Mononuclear cell (primary cell): ENCODE measurements at regions not wholly inside any gene's neighbourhood (a gene's known extent, or its start where the extent isn't known, plus 50 kb on each side); places are given as distances from the start of the nearest gene placed in this dataset.

ENCODE experiments used
- H3K27me3 ChIP-seq: 2 replicates; pipeline ENCODE4 v1.6.0; 2011; ENCODE audit warnings: low read length, control low read depth; ENCODE audit not compliant: insufficient read depth
- H3K4me1 ChIP-seq: 2 replicates; pipeline ENCODE4 v1.5.1; 2011; ENCODE audit warnings: mild to moderate bottlenecking, low read length, control low read depth; ENCODE audit not compliant: insufficient read depth
- H3K4me3 ChIP-seq: 2 replicates; pipeline ENCODE4 v1.5.1; 2011; ENCODE audit warnings: mild to moderate bottlenecking, low read length, moderate library complexity
- H3K9me3 ChIP-seq: 2 replicates; pipeline ENCODE4 v1.5.1; 2011; ENCODE audit warnings: low read depth, mild to moderate bottlenecking, control low read depth, low read length

DNA sequence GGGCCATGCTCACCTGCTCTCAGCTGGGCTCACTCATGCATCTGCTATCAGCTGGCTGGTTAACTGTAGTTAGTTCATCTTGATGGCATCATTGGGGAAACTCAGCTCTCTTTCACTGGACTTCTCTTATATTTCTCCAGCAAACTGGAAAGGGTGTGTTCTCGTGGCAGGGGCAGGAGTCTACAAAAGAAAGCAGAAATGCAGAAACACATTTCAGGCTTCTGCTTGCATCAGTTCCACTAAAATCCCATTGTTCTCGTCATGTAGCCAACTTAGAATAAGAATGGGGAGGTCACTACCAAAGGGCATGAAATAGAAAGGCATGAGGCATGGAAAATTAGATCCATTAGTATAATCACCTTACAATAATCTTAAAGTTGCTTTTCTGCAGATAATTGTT lies 207.3 kb downstream of the NRIP1 start:
- no peak overlapping the region for H3K4me3 ChIP-seq
- no peaks in the 10 kb centered on the region for H3K9me3 ChIP-seq
- no peaks in the 10 kb centered on the region for H3K27me3 ChIP-seq
- peaks cover 5% of the 10 kb centered on the region for H3K4me1 ChIP-seq

DNA sequence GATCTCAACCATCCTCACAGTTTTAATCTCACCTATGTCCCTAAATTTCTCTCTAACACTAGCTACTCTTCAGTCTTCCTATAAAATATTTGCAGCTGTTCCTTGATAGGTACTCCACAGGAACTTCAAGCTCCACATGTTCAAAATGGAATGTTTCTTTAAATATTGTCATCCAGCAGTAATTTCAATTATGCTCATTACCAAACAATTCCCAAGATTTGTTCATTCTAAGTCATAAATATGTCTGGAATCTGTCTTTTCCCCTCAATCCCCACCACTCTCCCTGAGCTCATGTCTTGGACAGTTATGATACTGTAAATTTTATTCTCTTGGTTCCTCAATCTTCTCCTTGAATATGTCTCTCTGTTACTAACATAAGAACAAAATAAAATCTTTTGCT lies 214.4 kb downstream of the NRIP1 start:
- H3K4me3 ChIP-seq: no peak overlapping the region
- H3K27me3 ChIP-seq: no peaks in the 10 kb centered on the region
- no peaks in the 10 kb centered on the region for H3K4me1 ChIP-seq
- H3K9me3 ChIP-seq: no peaks in the 10 kb centered on the region

DNA sequence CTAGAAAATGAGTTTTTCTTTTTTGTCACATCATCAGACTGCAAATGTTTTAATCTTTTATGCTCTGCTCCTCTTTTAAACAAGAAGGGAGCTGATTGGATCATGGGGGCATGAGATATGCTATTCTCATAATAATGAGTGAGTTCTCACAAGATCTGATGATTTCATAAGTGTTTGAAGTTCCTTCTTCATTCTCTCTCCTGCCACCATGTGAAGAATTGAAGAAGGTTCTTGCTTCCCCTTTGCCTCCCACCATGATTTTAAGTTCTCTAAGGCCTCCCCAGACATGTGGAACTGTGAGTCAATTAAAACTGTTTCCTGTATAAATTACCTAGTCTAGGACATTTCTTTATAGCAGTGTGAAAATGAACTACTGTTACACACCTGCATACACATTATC lies 218.2 kb downstream of the NRIP1 start:
- Histone ChIP-seq H3K4me3 (no peak overlapping the region), H3K4me1 (no peaks in the 10 kb centered on the region), H3K27me3 (no peaks in the 10 kb centered on the region), H3K9me3 (no peaks in the 10 kb centered on the region)

DNA sequence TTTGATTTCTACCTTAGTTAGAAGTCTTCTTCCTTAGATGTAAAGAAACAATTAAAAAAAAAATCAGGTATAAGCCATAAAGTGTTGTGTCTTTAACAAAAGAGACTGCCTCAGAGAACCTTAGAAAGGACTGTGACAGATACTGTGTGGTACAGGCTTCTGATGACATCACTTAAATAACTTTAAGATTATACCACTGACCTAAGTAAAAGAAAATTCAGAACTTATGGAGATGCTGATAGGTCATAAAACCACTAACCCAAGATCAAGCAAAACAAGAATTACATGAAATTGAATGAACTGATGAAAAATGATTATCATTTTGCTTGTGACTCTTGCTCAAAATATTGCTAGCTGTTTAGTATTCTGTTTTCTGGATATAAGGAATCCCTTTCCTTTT lies 220.8 kb downstream of the NRIP1 start:
- Histone ChIP-seq H3K4me3 (no peak overlapping the region), H3K9me3 (no peaks in the 10 kb centered on the region), H3K27me3 (no peaks in the 10 kb centered on the region), H3K4me1 (no peaks in the 10 kb centered on the region)

DNA sequence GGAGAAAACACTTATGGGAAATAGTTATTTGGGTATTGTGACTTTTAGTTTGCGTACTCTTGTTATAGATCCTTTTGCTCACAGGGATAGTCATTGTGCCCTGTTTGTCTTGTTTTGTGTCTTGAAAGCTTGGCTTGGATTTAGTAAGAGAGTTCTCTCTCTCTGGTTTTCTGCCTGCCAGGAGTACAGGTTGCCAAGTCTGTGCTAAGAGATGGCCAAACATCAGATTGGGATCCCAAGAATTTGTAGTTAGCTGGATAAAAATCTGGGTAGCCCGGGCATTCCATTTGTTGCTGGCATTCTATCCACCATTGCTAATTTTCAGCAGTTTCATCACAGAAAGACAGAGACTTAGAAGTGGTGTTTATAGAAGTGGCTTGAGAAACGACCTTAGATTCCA lies 222.2 kb downstream of the NRIP1 start:
- H3K4me1 ChIP-seq: no peaks in the 10 kb centered on the region
- no peaks in the 10 kb centered on the region for H3K9me3 ChIP-seq
- no peak overlapping the region for H3K4me3 ChIP-seq

DNA sequence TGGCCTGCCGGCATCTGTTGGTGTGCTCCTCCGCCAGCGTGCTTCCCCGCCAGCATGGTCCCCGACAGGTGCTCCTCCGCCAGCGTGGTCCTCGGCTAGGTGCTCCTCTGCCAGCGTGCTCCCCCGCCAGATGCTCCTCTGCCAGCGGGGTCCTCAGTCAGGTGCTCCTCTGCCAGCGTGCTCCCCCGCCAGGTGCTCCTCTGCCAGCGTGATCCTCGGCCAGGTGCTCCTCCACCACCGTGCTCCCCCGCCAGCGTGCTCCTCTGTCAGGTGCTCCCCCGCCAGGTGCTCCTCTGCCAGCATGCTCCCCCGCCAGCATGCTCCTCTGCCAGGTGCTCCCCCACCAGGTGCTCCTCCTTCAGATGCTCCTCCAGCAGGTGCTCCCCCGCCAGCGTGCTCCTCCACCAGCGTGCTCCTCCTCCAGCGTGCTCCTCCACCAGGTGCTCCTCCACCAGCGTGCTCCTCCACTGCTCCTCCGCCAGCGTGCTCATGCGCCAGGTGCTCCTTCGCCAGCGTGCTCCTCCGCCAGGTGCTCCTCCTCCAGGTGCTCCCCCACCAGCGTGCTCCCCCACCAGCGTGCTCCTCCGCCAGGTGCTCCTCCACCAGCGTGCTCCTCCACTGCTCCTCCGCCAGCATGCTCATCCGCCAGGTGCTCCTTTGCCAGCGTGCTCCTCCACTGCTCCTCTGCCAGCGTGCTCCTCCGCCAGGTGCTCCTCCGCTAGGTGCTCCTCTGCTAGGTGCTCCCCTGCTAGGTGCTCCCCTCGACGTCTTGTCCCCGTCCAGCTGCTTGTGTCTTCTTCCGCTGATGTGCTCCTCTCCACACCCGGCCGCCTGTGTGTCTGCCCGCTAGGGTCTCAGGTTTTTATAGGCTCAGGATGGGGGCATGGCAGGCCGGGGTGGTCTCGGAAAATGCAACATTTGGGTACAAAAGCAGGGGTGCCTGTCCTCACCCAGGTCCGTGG lies 223.0 kb downstream of the NRIP1 start:
- H3K27me3 ChIP-seq: no peaks in the 10 kb centered on the region
- H3K4me1 ChIP-seq: no peaks in the 10 kb centered on the region
- H3K4me3 ChIP-seq: no peak overlapping the region
- no peaks in the 10 kb centered on the region for H3K9me3 ChIP-seq

More for the DNA sequence above, 222.2 kb downstream of the NRIP1 start:
- no peaks in the 10 kb centered on the region for H3K27me3 ChIP-seq

DNA sequence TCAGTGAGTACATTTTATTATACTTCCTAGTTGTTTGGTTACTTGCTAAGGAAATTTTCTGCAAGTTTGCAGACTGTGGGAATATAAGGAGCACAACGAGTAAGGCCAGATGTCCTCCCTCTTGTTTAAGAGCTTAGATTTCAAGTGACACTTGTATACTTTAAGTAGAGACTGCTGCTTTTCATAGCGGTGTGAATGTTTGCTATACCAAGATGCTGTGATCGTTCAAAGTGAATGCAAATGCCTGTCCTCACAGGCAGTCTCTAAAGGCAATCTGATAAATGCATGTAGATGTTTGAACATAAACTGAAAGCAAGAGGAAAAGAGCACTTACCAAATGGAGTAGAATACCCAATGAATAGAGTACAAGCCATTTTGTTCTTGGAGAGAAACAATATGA lies 226.4 kb downstream of the NRIP1 start:
- Histone ChIP-seq H3K27me3 (no peaks in the 10 kb centered on the region), H3K4me1 (no peaks in the 10 kb centered on the region), H3K9me3 (no peaks in the 10 kb centered on the region), H3K4me3 (no peak overlapping the region)

DNA sequence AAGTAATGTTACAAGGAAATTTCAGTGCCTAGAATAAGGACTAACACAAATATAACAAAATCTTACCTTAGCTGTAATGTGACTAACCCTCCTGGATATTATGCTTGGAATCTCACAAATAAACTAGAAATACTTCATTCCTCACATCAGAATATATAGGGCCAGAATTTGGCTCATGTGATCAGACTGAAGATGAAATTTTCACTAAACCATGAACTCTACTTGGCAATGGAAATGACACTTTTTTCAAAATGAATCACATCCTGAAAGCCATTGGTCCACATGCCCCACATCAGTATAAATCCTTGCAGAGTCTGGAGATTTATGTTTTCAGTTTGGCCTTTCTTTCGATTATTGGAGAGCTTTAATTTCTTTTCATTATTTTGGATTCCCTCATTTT lies 227.8 kb downstream of the NRIP1 start:
- Histone ChIP-seq H3K27me3 (no peaks in the 10 kb centered on the region), H3K4me1 (no peaks in the 10 kb centered on the region), H3K9me3 (no peaks in the 10 kb centered on the region), H3K4me3 (no peak overlapping the region)

DNA sequence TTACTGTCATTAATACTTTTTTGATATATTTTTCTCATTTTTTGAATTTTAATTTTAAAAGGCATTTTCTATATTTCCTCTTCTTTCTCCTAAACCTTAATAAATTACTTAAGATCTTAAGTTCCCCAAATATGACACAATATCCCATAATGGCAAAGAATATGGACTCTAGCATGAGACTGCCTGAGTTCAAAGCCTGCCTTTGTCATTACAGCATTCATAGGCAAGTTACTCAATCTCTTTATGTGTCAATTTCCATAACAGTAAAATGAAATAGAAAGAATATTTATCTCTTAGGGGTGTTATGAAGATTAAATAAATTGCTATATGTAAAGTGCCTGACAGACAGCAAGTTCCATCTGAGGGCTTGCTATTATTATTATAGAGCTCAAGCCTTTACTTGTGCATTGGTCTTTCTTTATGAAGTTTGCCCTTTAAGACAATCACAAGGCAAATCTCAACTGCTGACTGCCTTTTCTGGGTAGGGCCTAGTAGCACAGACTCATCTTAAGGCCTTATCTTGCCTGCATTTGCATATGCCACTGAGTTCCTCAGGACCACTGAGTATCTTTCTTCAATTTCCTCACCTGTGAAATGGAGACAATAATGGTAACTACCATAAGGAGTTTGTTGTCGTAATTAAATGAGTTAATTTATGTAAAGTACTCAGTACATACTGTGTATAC lies 231.0 kb downstream of the NRIP1 start:
- Histone ChIP-seq H3K9me3 (no peaks in the 10 kb centered on the region), H3K27me3 (no peaks in the 10 kb centered on the region), H3K4me1 (no peaks in the 10 kb centered on the region), H3K4me3 (no peak overlapping the region)

DNA sequence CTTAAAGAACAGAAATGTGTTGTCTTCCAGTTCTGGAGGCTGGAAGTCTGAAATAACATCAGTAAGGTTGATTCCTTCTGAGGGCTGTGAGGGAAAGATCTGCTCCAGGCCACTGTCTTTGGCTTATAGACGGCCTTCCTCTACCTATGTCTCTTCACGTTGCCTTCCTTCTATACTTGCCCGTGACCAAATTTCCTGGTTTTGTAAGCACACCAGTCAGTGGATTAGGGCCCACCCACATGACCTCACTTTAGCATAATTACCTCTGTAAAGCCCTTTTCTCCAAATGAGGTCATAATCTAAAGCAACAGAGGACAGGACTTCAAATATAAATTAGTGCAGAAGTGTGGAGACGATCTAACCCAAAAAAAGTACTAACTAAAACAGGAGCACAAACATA lies 231.6 kb downstream of the NRIP1 start:
- H3K9me3 ChIP-seq: no peaks in the 10 kb centered on the region
- no peaks in the 10 kb centered on the region for H3K4me1 ChIP-seq
- no peaks in the 10 kb centered on the region for H3K27me3 ChIP-seq
- H3K4me3 ChIP-seq: no peak overlapping the region

DNA sequence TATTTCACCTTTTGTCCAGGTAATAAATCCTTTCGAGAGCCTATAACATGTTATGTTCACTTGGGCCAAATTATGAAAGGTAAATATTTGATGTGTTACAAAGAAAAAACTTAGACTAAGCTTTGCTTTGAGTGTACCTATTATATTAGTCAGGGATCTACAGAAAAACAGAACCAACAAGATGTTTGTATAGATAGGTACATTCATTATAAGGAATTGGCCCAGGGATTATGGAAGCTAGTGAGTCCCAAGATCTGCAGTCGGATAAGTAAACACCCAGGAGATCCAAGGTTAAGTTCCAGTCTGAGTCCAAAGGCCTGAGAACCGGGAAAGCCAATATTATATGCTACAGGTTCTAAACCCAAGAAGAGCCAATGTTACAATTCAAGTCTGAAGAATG lies 234.5 kb downstream of the NRIP1 start:
- no peaks in the 10 kb centered on the region for H3K4me1 ChIP-seq
- H3K9me3 ChIP-seq: no peaks in the 10 kb centered on the region
- H3K27me3 ChIP-seq: no peaks in the 10 kb centered on the region
- no peak overlapping the region for H3K4me3 ChIP-seq

DNA sequence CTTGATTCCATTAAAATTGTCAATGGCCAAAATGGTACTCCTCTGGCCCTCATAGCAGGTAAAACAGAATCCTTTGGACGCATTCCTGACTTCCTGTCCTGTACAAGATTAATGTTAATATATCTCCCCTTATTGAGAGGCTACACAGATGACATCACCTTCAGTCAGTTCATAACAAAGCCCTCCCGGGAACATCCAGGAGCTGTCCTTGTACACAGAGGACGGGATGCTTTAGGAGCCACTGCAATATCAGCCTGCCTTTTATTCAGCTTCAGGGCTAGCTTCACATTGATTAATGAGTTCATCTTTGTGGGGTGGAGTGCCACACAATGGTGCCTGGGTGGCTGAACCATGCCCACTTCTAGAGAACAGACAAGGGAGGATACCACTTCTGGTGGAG lies 235.1 kb downstream of the NRIP1 start:
- Histone ChIP-seq H3K9me3 (no peaks in the 10 kb centered on the region), H3K4me3 (no peak overlapping the region), H3K4me1 (no peaks in the 10 kb centered on the region), H3K27me3 (no peaks in the 10 kb centered on the region)

DNA sequence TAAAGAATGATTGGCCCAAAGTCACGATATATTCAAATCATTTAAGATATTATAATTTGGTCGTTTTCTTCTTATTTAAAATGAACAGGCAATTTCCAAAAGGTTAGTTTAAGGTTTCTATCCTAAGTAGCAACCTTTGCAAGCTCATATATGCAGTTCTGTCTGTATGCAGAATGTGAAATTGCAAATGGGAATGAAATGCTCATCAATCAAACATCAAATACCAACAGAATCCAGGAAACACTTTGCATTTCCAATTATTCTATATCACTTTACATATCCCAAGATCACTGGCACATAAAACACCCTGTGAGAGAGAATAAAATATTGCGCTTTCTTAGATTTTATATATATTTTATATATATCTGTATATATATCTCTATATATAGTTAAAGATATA lies 237.3 kb downstream of the NRIP1 start:
- H3K9me3 ChIP-seq: no peaks in the 10 kb centered on the region
- H3K27me3 ChIP-seq: no peaks in the 10 kb centered on the region
- H3K4me3 ChIP-seq: no peak overlapping the region
- H3K4me1 ChIP-seq: no peaks in the 10 kb centered on the region

DNA sequence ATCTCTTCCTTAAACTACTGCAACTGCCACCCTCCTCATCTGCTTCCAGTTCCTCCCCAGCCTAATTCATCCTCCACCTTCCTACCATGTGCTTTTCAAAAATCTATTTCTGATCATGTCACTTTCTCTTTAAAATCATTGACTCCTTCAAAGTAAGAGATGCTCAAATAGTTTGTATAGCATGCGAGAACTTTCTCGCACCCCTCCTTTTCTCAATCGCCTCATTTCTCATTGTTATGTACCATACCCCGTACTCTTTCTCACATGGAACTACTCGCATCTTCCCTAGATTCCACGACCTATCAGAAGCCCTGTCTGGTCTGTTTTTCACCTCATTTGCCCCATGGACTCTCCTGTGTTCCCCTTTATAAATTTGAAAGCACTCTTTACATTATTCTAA lies 238.2 kb downstream of the NRIP1 start:
- no peaks in the 10 kb centered on the region for H3K4me1 ChIP-seq
- H3K9me3 ChIP-seq: no peaks in the 10 kb centered on the region
- H3K4me3 ChIP-seq: no peak overlapping the region
- no peaks in the 10 kb centered on the region for H3K27me3 ChIP-seq

DNA sequence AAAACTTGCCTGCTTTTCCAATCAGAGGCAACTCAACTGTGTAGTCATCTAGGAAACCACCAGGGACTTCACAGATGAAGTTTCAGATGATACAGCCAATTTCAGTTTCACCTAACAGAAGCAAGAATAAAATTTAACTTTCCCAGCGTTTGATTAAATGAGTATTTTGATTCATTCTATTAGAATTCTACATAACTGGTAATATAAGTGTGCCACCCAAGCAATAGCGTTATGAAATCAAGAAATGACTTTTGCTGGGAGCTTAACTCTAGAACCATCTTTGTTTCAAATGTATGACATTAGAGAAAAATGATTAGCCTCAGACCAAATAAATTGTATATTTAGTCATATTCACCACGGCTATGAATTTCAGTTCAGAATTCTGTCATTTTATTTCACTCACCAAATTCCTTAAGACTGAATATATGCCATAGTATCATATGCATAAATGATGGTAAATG lies 239.3 kb downstream of the NRIP1 start:
- no peaks in the 10 kb centered on the region for H3K27me3 ChIP-seq
- no peaks in the 10 kb centered on the region for H3K4me1 ChIP-seq
- no peaks in the 10 kb centered on the region for H3K9me3 ChIP-seq
- no peak overlapping the region for H3K4me3 ChIP-seq
